Neuronal stem cell (in vitro differentiated cells): ENCODE measurements at regions not wholly inside any gene's neighbourhood (a gene's known extent, or its start where the extent isn't known, plus 50 kb on each side); places are given as distances from the start of the nearest gene placed in this dataset.

Experiments
- DNase-seq: peaks from one replicate; pipeline ENCODE4 v3.0.0-alpha.2; 2013; ENCODE audit warnings: low spot score
- H2AFZ ChIP-seq: one replicate; pipeline ENCODE4 v1.6.1; 2013; ENCODE audit warnings: mild to moderate bottlenecking, low read length, inconsistent platforms
- H2AK5ac ChIP-seq: 2 replicates; pipeline ENCODE4 v1.6.1; 2013; ENCODE audit warnings: low read depth, mild to moderate bottlenecking, inconsistent platforms, low read length, moderate library complexity, mixed read lengths
- H2BK120ac ChIP-seq: 2 replicates; pipeline ENCODE4 v1.6.1; 2013; ENCODE audit warnings: low read depth, mild to moderate bottlenecking, inconsistent platforms, low read length, moderate library complexity, mixed read lengths
- H2BK12ac ChIP-seq: one replicate; pipeline ENCODE4 v1.6.1; 2013; ENCODE audit warnings: low read length, inconsistent platforms
- H2BK15ac ChIP-seq: 2 replicates; pipeline ENCODE4 v1.6.1; 2013; ENCODE audit warnings: mild to moderate bottlenecking, low read length, inconsistent platforms, mixed read lengths
- H2BK5ac ChIP-seq: one replicate; pipeline ENCODE4 v1.6.1; 2013; ENCODE audit warnings: inconsistent platforms, mild to moderate bottlenecking, low read length, moderate library complexity
- H3K14ac ChIP-seq: one replicate; pipeline ENCODE4 v1.6.1; 2013; ENCODE audit warnings: low read length, inconsistent platforms
- H3K18ac ChIP-seq: 2 replicates; pipeline ENCODE4 v1.6.1; 2013; ENCODE audit warnings: low read length, inconsistent platforms
- H3K23ac ChIP-seq: 2 replicates; pipeline ENCODE4 v1.6.1; 2013; ENCODE audit warnings: low read depth, mild to moderate bottlenecking, mixed read lengths, low read length, inconsistent platforms; ENCODE audit not compliant: poor library complexity
- H3K27ac ChIP-seq: replicated peaks from 3 replicates; pipeline ENCODE4 v1.5.1; 2013; ENCODE audit warnings: low read length, inconsistent platforms
- H3K27me3 ChIP-seq, 3 experiments: 2 replicates each; pipeline ENCODE4 v1.6.1; 2013; ENCODE audit warnings: low read length in 3 of 3, mild to moderate bottlenecking in 2 of 3, inconsistent platforms in 1 of 3, low read depth in 1 of 3, mixed read lengths in 1 of 3, moderate library complexity in 1 of 3; ENCODE audit not compliant: control insufficient read depth in 3 of 3, insufficient read depth in 3 of 3
- H3K36me3 ChIP-seq, 2 donors: replicated peaks in 1 of 2; 2 replicates each; pipeline ENCODE4 v1.6.1; 2013; ENCODE audit warnings: low read length in 2 of 2; ENCODE audit not compliant: control insufficient read depth in 2 of 2, insufficient read depth in 2 of 2
- H3K4ac ChIP-seq: 2 replicates; pipeline ENCODE4 v1.6.1; 2013; ENCODE audit warnings: inconsistent platforms, mild to moderate bottlenecking, low read length, moderate library complexity
- H3K4me1 ChIP-seq, 2 donors: 1 replicate in 1 of 2; 2 replicates in 1 of 2; pipeline ENCODE4 v1.6.1; 2013; ENCODE audit warnings: low read length in 2 of 2, low read depth in 1 of 2; ENCODE audit not compliant: control insufficient read depth in 2 of 2, insufficient read depth in 1 of 2
- H3K4me2 ChIP-seq: one replicate; pipeline ENCODE4 v1.6.1; 2013; ENCODE audit warnings: mild to moderate bottlenecking, low read length, inconsistent platforms; ENCODE audit not compliant: insufficient read depth, poor library complexity, severe bottlenecking
- H3K4me3 ChIP-seq, 2 donors: 2 replicates each; pipeline ENCODE4 v1.5.1; 2013; ENCODE audit warnings: low read length in 2 of 2, mild to moderate bottlenecking in 2 of 2, inconsistent platforms in 1 of 2, moderate library complexity in 1 of 2
- H3K79me1 ChIP-seq: one replicate; pipeline ENCODE4 v1.6.1; 2013; ENCODE audit warnings: low read depth, mild to moderate bottlenecking, inconsistent platforms, low read length, moderate library complexity
- H3K9ac ChIP-seq: one replicate; pipeline ENCODE4 v1.6.1; 2013; ENCODE audit warnings: mild to moderate bottlenecking, low read depth, low read length, inconsistent platforms; ENCODE audit not compliant: poor library complexity
- H3K9me3 ChIP-seq, 2 donors: replicated peaks in 1 of 2; 2 replicates each; pipeline versions ENCODE3 to v1.6.1; 2013; ENCODE audit warnings: low read length in 2 of 2, mild to moderate bottlenecking in 2 of 2, inconsistent platforms in 1 of 2, low read depth in 1 of 2, mixed read lengths in 1 of 2, moderate library complexity in 1 of 2; ENCODE audit not compliant: control insufficient read depth in 2 of 2, insufficient read depth in 1 of 2
- H4K8ac ChIP-seq: one replicate; pipeline ENCODE4 v1.6.1; 2013; ENCODE audit warnings: low read depth, mild to moderate bottlenecking, inconsistent platforms, low read length, moderate library complexity
- H4K91ac ChIP-seq: one replicate; pipeline ENCODE4 v1.6.1; 2013; ENCODE audit warnings: low read length, low read depth, mild to moderate bottlenecking, inconsistent platforms; ENCODE audit not compliant: poor library complexity
- WGBS, 2 donors: extraction: QIAGEN DNeasy Blood & Tissue Kit; methylation state at CpG; one replicate each; pipeline ENCODE4 v1.1.7; 2013; ENCODE audit warnings: missing lambda C conversion rate in 2 of 2, mixed read lengths in 1 of 2; ENCODE audit not compliant: insufficient read length in 2 of 2, insufficient replicate concordance in 1 of 2; ENCODE audit errors: extremely low coverage in 2 of 2; 5-methylcytosine and 5-hydroxymethylcytosine counted together

DNA sequence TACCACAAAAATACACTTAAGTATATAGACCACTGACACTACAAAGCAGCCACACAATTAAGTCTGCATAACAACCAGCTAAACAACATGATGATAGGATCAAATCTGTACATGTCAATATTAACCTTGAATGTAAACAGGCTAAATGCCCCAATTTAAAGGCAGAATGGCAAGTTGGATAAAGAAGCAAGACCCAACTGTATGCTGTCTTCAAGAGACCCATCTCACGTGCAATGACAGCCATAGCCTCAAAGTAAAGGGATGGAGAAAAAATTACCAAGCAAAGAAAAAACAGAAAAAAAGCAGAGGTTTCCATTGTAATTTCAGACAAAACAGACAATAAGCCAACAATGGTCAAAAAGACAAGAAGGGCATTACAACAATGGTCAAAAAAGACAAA is 77.3 kb upstream of the APC start:
- no peak overlapping the region for H3K14ac ChIP-seq
- no peak overlapping the region for H3K4ac ChIP-seq
- no peak overlapping the region for H2AK5ac ChIP-seq
- H2BK15ac ChIP-seq, result no peak overlapping the region
- H2BK12ac ChIP-seq, result no peak overlapping the region
- no peaks in the 10 kb centered on the region for H3K4me1 ChIP-seq
- DNase-seq, result no peak
- H2BK5ac ChIP-seq, result no peak overlapping the region
- no peak overlapping the region for H3K23ac ChIP-seq
- H3K27ac ChIP-seq, result no peak overlapping the region
- no peak overlapping the region for H3K18ac ChIP-seq
- no CpG with 5 or more reads among the region's 1 CpG for WGBS, 2 donors
- no peaks in the 10 kb centered on the region for H3K36me3 ChIP-seq
- no peak overlapping the region for H2AFZ ChIP-seq
- H3K4me3 ChIP-seq, result no peak overlapping the region
- no peak overlapping the region for H3K9ac ChIP-seq
- no peaks in the 10 kb centered on the region for H3K27me3 ChIP-seq
- no peak overlapping the region for H3K4me2 ChIP-seq
- H2BK120ac ChIP-seq, result no peak overlapping the region
- H4K8ac ChIP-seq, result no peak overlapping the region
- H3K9me3 ChIP-seq, result no peaks in the 10 kb centered on the region
- no peak overlapping the region for H4K91ac ChIP-seq
- no peaks in the 10 kb centered on the region for H3K79me1 ChIP-seq

GRCh38 chr5:112663146-112663545 is 74.5 kb upstream of the APC start:
- no peak overlapping the region for H3K9ac ChIP-seq
- no peak overlapping the region for H2AFZ ChIP-seq
- no peak overlapping the region for H2BK15ac ChIP-seq
- H3K27me3 ChIP-seq, result no peaks in the 10 kb centered on the region
- H2BK5ac ChIP-seq, result no peak overlapping the region
- H3K27ac ChIP-seq, result no peak overlapping the region
- H3K4me3 ChIP-seq, result no peak overlapping the region
- H3K36me3 ChIP-seq, result no peaks in the 10 kb centered on the region
- no peak overlapping the region for H3K18ac ChIP-seq
- H2BK12ac ChIP-seq, result no peak overlapping the region
- no peaks in the 10 kb centered on the region for H3K4me1 ChIP-seq
- no peaks in the 10 kb centered on the region for H3K9me3 ChIP-seq
- no peak overlapping the region for H3K4ac ChIP-seq
- H4K8ac ChIP-seq, result no peak overlapping the region
- no peak overlapping the region for H2AK5ac ChIP-seq
- H3K4me2 ChIP-seq, result no peak overlapping the region
- no peaks in the 10 kb centered on the region for H3K79me1 ChIP-seq
- no peak overlapping the region for H4K91ac ChIP-seq
- H2BK120ac ChIP-seq, result no peak overlapping the region
- no CpG with 5 or more reads among the region's 3 CpGs for WGBS, 2 donors
- DNase-seq, result no peak
- H3K23ac ChIP-seq, result no peak overlapping the region
- no peak overlapping the region for H3K14ac ChIP-seq

GRCh38 chr5:112668016-112668415 is 69.7 kb upstream of the APC start:
- Histone ChIP-seq H2BK5ac (no peak overlapping the region), H2AK5ac (no peak overlapping the region), H2BK12ac (no peak overlapping the region), H3K9me3 (no peaks in the 10 kb centered on the region), H4K8ac (no peak overlapping the region), H4K91ac (no peak overlapping the region), H3K36me3 (no peaks in the 10 kb centered on the region), H3K4me1 (peaks cover 0 to 3% of the 10 kb centered on the region in 2 donors), H3K14ac (no peak overlapping the region), H3K4me2 (no peak overlapping the region), H2BK120ac (no peak overlapping the region), H3K23ac (no peak overlapping the region), H3K79me1 (no peaks in the 10 kb centered on the region), H3K4me3 (no peak overlapping the region), H3K27me3 (no peaks in the 10 kb centered on the region), H2AFZ (no peak overlapping the region), H3K9ac (no peak overlapping the region), H2BK15ac (no peak overlapping the region), H3K4ac (no peak overlapping the region), H3K18ac (no peak overlapping the region), H3K27ac (no peak overlapping the region)
- no peak for DNase-seq
- no CpG with 5 or more reads among the region's 4 CpGs for WGBS, 2 donors

- no peak overlapping the region for H3K4ac ChIP-seq
- no peak overlapping the region for H2BK12ac ChIP-seq
- no peaks in the 10 kb centered on the region for H3K36me3 ChIP-seq
- H2AFZ ChIP-seq, result peak overlapping the region; percentile 51
- WGBS, 2 donors, result no CpG with 5 or more reads among the region's 3 CpGs
- no peak overlapping the region for H2BK15ac ChIP-seq
- H3K9me3 ChIP-seq, result no peaks in the 10 kb centered on the region
- H2AK5ac ChIP-seq, result no peak overlapping the region
- H4K8ac ChIP-seq, result no peak overlapping the region
- no peaks in the 10 kb centered on the region for H3K79me1 ChIP-seq
- no peak overlapping the region for H3K27ac ChIP-seq
- no peak overlapping the region for H2BK5ac ChIP-seq
- no peak overlapping the region for H3K14ac ChIP-seq
- no peak overlapping the region for H2BK120ac ChIP-seq
- no peak for DNase-seq
- H3K4me3 ChIP-seq, result no peak overlapping the region
- H3K4me1 ChIP-seq, result peaks cover 0 to 3% of the 10 kb centered on the region in 2 donors
- H3K23ac ChIP-seq, result no peak overlapping the region
- no peak overlapping the region for H3K18ac ChIP-seq
- no peaks in the 10 kb centered on the region for H3K27me3 ChIP-seq
- H3K9ac ChIP-seq, result no peak overlapping the region
- no peak overlapping the region for H4K91ac ChIP-seq
- H3K4me2 ChIP-seq, result no peak overlapping the region
Observed at GRCh38 chr5:112668911-112669310, 68.8 kb upstream of the APC start.
